ENCODE measurements at regions not wholly inside any gene's neighbourhood (a gene's known extent, or its start where the extent isn't known, plus 50 kb on each side); places are given as distances from the start of the nearest gene placed in this dataset.

GRCh38 chr9:84490206-84490841 is 149.8 kb upstream of the SLC28A3 start:
- intact Hi-C loops (cut with DNase I), result no loop called here
- H3K4me1 ChIP-seq, result no peaks in the 10 kb centered on the region
- H3K27me3 ChIP-seq, result no peaks in the 10 kb centered on the region
- no peak overlapping the region for H3K4me3 ChIP-seq
- TF ChIP-seq POLR2A (IDR thresholded peaks at IDR 0.05) (no peak), POLR2AphosphoS5 (IDR thresholded peaks at IDR 0.05; ENCODE audit: insufficient read depth in 1 of 2, low read depth in 1 of 2) (no peak), CTCF (IDR thresholded peaks at IDR 0.05) (no peak)
- no peaks in the 10 kb centered on the region for H3K9me3 ChIP-seq
- H3K36me3 ChIP-seq, result no peaks in the 10 kb centered on the region
- no peak overlapping the region for H3K27ac ChIP-seq
- no peak for DNase-seq (ENCODE audit: extremely low spot score in 2 of 2)

- TF ChIP-seq CTCF (IDR thresholded peaks at IDR 0.05), result no peak
- no peak for TF ChIP-seq POLR2AphosphoS5 (IDR thresholded peaks at IDR 0.05; ENCODE audit: insufficient read depth in 1 of 2, low read depth in 1 of 2)
- TF ChIP-seq POLR2A (IDR thresholded peaks at IDR 0.05), result no peak
- H3K4me3 ChIP-seq, result no peak overlapping the region
- no peaks in the 10 kb centered on the region for H3K4me1 ChIP-seq
- no peak for DNase-seq (ENCODE audit: extremely low spot score in 2 of 2)
- intact Hi-C loops (cut with DNase I), result no loop called here
- no peak overlapping the region for H3K27ac ChIP-seq
- H3K27me3 ChIP-seq, result no peaks in the 10 kb centered on the region
- H3K36me3 ChIP-seq, result no peaks in the 10 kb centered on the region
- no peaks in the 10 kb centered on the region for H3K9me3 ChIP-seq
Observed at GRCh38 chr9:84490842-84491325, 150.3 kb upstream of the SLC28A3 start.

GRCh38 chr9:84492366-84493159 is 152.0 kb upstream of the SLC28A3 start:
- Histone ChIP-seq H3K27me3 (no peaks in the 10 kb centered on the region), H3K4me1 (no peaks in the 10 kb centered on the region), H3K36me3 (no peaks in the 10 kb centered on the region), H3K4me3 (no peak overlapping the region), H3K9me3 (no peaks in the 10 kb centered on the region), H3K27ac (no peak overlapping the region)
- no peak for TF ChIP-seq POLR2AphosphoS5 (IDR thresholded peaks at IDR 0.05; ENCODE audit: insufficient read depth in 1 of 2, low read depth in 1 of 2)
- intact Hi-C loops (cut with DNase I), result no loop called here
- DNase-seq (ENCODE audit: extremely low spot score in 2 of 2), result no peak

GRCh38 chr9:84493284-84493947 is 152.9 kb upstream of the SLC28A3 start:
- Histone ChIP-seq H3K36me3 (no peaks in the 10 kb centered on the region), H3K9me3 (no peaks in the 10 kb centered on the region), H3K27ac (no peak overlapping the region), H3K27me3 (no peaks in the 10 kb centered on the region), H3K4me1 (no peaks in the 10 kb centered on the region), H3K4me3 (no peak overlapping the region)
- DNase-seq (ENCODE audit: extremely low spot score in 2 of 2), result no peak
- intact Hi-C loops (cut with DNase I), result no loop called here
- no peak for TF ChIP-seq POLR2A (IDR thresholded peaks at IDR 0.05)
- TF ChIP-seq POLR2AphosphoS5 (IDR thresholded peaks at IDR 0.05; ENCODE audit: insufficient read depth in 1 of 2, low read depth in 1 of 2), result no peak
- TF ChIP-seq CTCF (IDR thresholded peaks at IDR 0.05), result no peak

GRCh38 chr9:84499969-84500582 is 159.5 kb upstream of the SLC28A3 start:
- Histone ChIP-seq H3K36me3 (no peaks in the 10 kb centered on the region), H3K27ac (no peak overlapping the region), H3K4me3 (no peak overlapping the region), H3K27me3 (no peaks in the 10 kb centered on the region), H3K4me1 (no peaks in the 10 kb centered on the region), H3K9me3 (no peaks in the 10 kb centered on the region)
- TF ChIP-seq CTCF (IDR thresholded peaks at IDR 0.05) (no peak), POLR2AphosphoS5 (IDR thresholded peaks at IDR 0.05; ENCODE audit: insufficient read depth in 1 of 2, low read depth in 1 of 2) (no peak), POLR2A (IDR thresholded peaks at IDR 0.05) (no peak)
- intact Hi-C loops (cut with DNase I), result no loop called here
- DNase-seq (ENCODE audit: extremely low spot score in 2 of 2), result no peak

Measured in vagina (tissue), 2 donors.